GM12878 (cell line): ENCODE measurements at regions not wholly inside any gene's neighbourhood (a gene's known extent, or its start where the extent isn't known, plus 50 kb on each side); places are given as distances from the start of the nearest gene placed in this dataset.

ENCODE experiments used
- ATAC-seq: fragments of 200-7000 bp; cut with Tn5 transposase; 3 replicates; pipeline ENCODE4 v1.9.1; 2020; ENCODE audit warnings: mild to moderate bottlenecking, moderate library complexity
- BruUV-seq: library from RNA; stranded (reverse); fragments of 400-500 nt; replicated peaks from 2 replicates; lab custom pipeline; 2021; lab: Mats Ljungman, UMichigan
- CTCF ChIA-PET: fragments of 300-600 bp; sonication (Branson Sonifier 250); formaldehyde crosslinking; extraction: SDS; loops from one replicate; lab custom pipeline; 2021; ENCODE audit warnings: inconsistent platforms; lab: Yijun Ruan, JAX
- POLR2A ChIA-PET: fragments of 350-600 bp; formaldehyde crosslinking; extraction: SDS; loops from one replicate; lab custom pipeline; 2021; ENCODE audit warnings: inconsistent platforms; lab: Charles Lee
- RAD21 ChIA-PET: fragments of 300-600 bp; sonication (Branson Sonifier 250); formaldehyde crosslinking; loops from one replicate; lab custom pipeline; 2023; ENCODE audit warnings: antibody characterized with exemption; ENCODE audit not compliant: unreplicated experiment; lab: Charles Lee
- SMC1A ChIA-PET: fragments of 300-600 bp; sonication (Branson Sonifier 250); formaldehyde crosslinking; loops from one replicate; lab custom pipeline; 2023; ENCODE audit not compliant: unreplicated experiment, uncharacterized antibody; lab: Charles Lee
- DNase-seq: peaks from one replicate; pipeline ENCODE4 v3.0.0-alpha.2; 2011; ENCODE audit warnings: low read depth, low spot score
- FAIRE-seq: peaks from 3 replicates; lab custom pipeline; 2011; peaks lifted over from hg19 to GRCh38; lab: Jason Lieb, UNC
- H2AFZ ChIP-seq: 2 replicates; pipeline ENCODE4 v1.6.0; 2011; ENCODE audit warnings: low read depth, low read length, control low read depth; ENCODE audit not compliant: control insufficient read depth
- H3K27ac ChIP-seq: 2 replicates; pipeline ENCODE4 v1.5.1; 2011; ENCODE audit warnings: control low read depth; ENCODE audit not compliant: control insufficient read depth, insufficient read depth
- H3K27me3 ChIP-seq, 2 experiments: replicated peaks in 1 of 2; 2 replicates each; pipeline versions ENCODE4 v1.6.0 to v1.6.1; 2011; ENCODE audit warnings: low read length in 1 of 2; ENCODE audit not compliant: control insufficient read depth in 2 of 2, insufficient read depth in 2 of 2
- H3K36me3 ChIP-seq, 2 experiments: 2 replicates each; pipeline ENCODE4 v1.5.1; 2011; ENCODE audit warnings: low read length in 1 of 2; ENCODE audit not compliant: control insufficient read depth in 2 of 2, insufficient read depth in 2 of 2
- H3K4me1 ChIP-seq: 2 replicates; pipeline ENCODE4 v1.6.1; 2011; ENCODE audit warnings: mild to moderate bottlenecking, low read length, moderate library complexity, mixed read lengths; ENCODE audit not compliant: control insufficient read depth, insufficient read depth
- H3K4me2 ChIP-seq: 2 replicates; pipeline ENCODE4 v1.6.0; 2011; ENCODE audit warnings: control low read depth; ENCODE audit not compliant: control insufficient read depth, insufficient read depth
- H3K4me3 ChIP-seq: fragments of 200-600 bp; sonication (generic); 2 replicates; pipeline ENCODE4 v1.5.1; 2016
- H3K79me2 ChIP-seq: 2 replicates; pipeline ENCODE4 v1.6.0; 2011; ENCODE audit warnings: low read length; ENCODE audit not compliant: control insufficient read depth, insufficient read depth
- H3K9ac ChIP-seq: 2 replicates; pipeline ENCODE4 v1.8.0; 2011; ENCODE audit warnings: low read length, control low read depth, mixed read lengths; ENCODE audit not compliant: control insufficient read depth, insufficient read depth
- H3K9me3 ChIP-seq: replicated peaks from 3 replicates; pipeline ENCODE4 v1.5.1; 2011; ENCODE audit warnings: mild to moderate bottlenecking, low read length; ENCODE audit not compliant: control insufficient read depth, insufficient read depth
- H4K20me1 ChIP-seq: 2 replicates; pipeline ENCODE4 v1.6.0; 2011; ENCODE audit not compliant: control insufficient read depth, insufficient read depth
- ASH2L ChIP-seq: fragments of 300-600, 200-600 bp; sonication (generic); IDR thresholded peaks from 2 replicates; pipeline ENCODE4 v1.6.1; 2017; ENCODE audit warnings: low read depth, mild to moderate bottlenecking, borderline replicate concordance
- CEBPZ ChIP-seq: fragments of 150-350 bp; IDR thresholded peaks from 2 replicates; pipeline ENCODE4 v1.6.1; 2016; ENCODE audit warnings: low read depth, low read length
- CUX1 ChIP-seq: IDR thresholded peaks from 2 replicates; pipeline ENCODE4 v1.6.1; 2012; ENCODE audit warnings: improper control_type of control experiment, low read depth, low read length; ENCODE audit not compliant: insufficient replicate concordance
- ELK1 ChIP-seq: IDR thresholded peaks from 2 replicates; pipeline ENCODE4 v1.6.1; 2012; ENCODE audit warnings: low read depth, low read length, improper control_type of control experiment
- ESRRA ChIP-seq: IDR thresholded peaks from 2 replicates; pipeline ENCODE4 v1.6.1; 2012; ENCODE audit warnings: mild to moderate bottlenecking, low read length, improper control_type of control experiment
- ETV6 ChIP-seq, 2 experiments: fragments of 450-650 bp in 1 of 2; IDR thresholded peaks in 1 of 2; conservative IDR thresholded peaks in 1 of 2; 2 replicates each; pipeline ENCODE4 v1.6.1; 2014; ENCODE audit warnings: antibody characterized with exemption in 1 of 2, borderline replicate concordance in 1 of 2, low read depth in 1 of 2, mild to moderate bottlenecking in 1 of 2, moderate library complexity in 1 of 2
- PAX5 ChIP-seq: IDR thresholded peaks from 2 replicates; pipeline ENCODE4 v1.6.1; 2011; ENCODE audit warnings: low read depth, low read length, borderline replicate concordance
- SMAD1 ChIP-seq: fragments of 450-650 bp; IDR thresholded peaks from 2 replicates; pipeline ENCODE4 v1.6.1; 2018; ENCODE audit warnings: mild to moderate bottlenecking, low read depth; ENCODE audit not compliant: partially characterized antibody
- SMARCA5 ChIP-seq: fragments of 450-650 bp; IDR thresholded peaks from 2 replicates; pipeline ENCODE4 v1.6.1; 2017; ENCODE audit warnings: mild to moderate bottlenecking
- TARDBP ChIP-seq: IDR thresholded peaks from 2 replicates; pipeline ENCODE4 v1.6.1; 2016; ENCODE audit warnings: borderline replicate concordance
- ZBTB4 ChIP-seq: fragments of 450-650 bp; formaldehyde crosslinking; IDR thresholded peaks from 2 replicates; pipeline ENCODE4 v1.4.0; 2022; ENCODE audit warnings: mild to moderate bottlenecking, moderate library complexity
- WGBS: methylation state at CpG from one replicate; pipeline ENCODE4 v1.1.6; 2016; ENCODE audit warnings: low lambda C conversion rate; ENCODE audit not compliant: insufficient replicate concordance, insufficient coverage; ENCODE audit errors: missing lambda C conversion rate; 5-methylcytosine and 5-hydroxymethylcytosine counted together
- in situ Hi-C: fragments of 300-500 bp; cut with MboI; formaldehyde crosslinking; loops from 9 replicates; pipeline ENCODE4 v1.14.3; 2018; ENCODE audit warnings: mixed read lengths
- intact Hi-C: fragments of 100-400 bp; cut with micrococcal nuclease; formaldehyde crosslinking; loops from one replicate; pipeline ENCODE4 v1.14.2; 2022; ENCODE audit not compliant: unreplicated experiment

- Histone ChIP-seq H4K20me1 (no peaks in the 10 kb centered on the region), H3K9ac (no peak overlapping the region), H3K79me2 (no peaks in the 10 kb centered on the region), H3K27me3 (no peaks in the 10 kb centered on the region), H3K4me3 (no peak overlapping the region), H3K36me3 (no peaks in the 10 kb centered on the region), H3K4me1 (no peaks in the 10 kb centered on the region), H2AFZ (no peak overlapping the region), H3K27ac (no peak overlapping the region), H3K9me3 (no peaks in the 10 kb centered on the region), H3K4me2 (no peak overlapping the region)
- ChIA-PET RAD21 (no interaction called here), SMC1A (no interaction called here), POLR2A (no interaction called here), CTCF (no interaction called here)
- BruUV-seq: no TSS peak
- in situ Hi-C loops (no loop called here), intact Hi-C loops (no loop called here)
- DNase-seq: no peak
- 41% methylated on average over 3 of the region's 3 CpGs for WGBS
- ATAC-seq: no peak
- no peak for FAIRE-seq
- TF ChIP-seq TARDBP (no peak), ASH2L (no peak), CUX1 (no peak), SMARCA5 (no peak), ETV6 (conservative IDR thresholded peaks at IDR 0.05 in 1 of 2, IDR thresholded peaks at IDR 0.05 in 1 of 2; ENCODE audit: borderline replicate concordance in 1 of 2, low read depth in 1 of 2) (no peak), ZBTB4 (CRISPR knock-in tag) (no peak), SMAD1 (no peak), ESRRA (no peak), PAX5 (no peak), ELK1 (no peak), CEBPZ (no peak)
These were observed 98.2 kb downstream of the TAF11L14 start for GRCh38 chr5:17732351-17732923.
